PC-9 (cell line): ENCODE measurements at regions not wholly inside any gene's neighbourhood (a gene's known extent, or its start where the extent isn't known, plus 50 kb on each side); places are given as distances from the start of the nearest gene placed in this dataset.

Experiments used
- EZH2 ChIP-seq: fragments of 200-600 bp; sonication (generic); IDR thresholded peaks from 2 replicates; pipeline ENCODE4 v1.8.0; 2017; ENCODE audit warnings: antibody characterized with exemption, low read depth
- TF ChIP-seq, protein P1 (sequence below): fragments of 200-600 bp; sonication (generic); conservative IDR thresholded peaks from 2 replicates; pipeline ENCODE4 v1.6.1; 2017; ENCODE audit warnings: mixed run types, antibody characterized with exemption, mild to moderate bottlenecking, moderate library complexity

GRCh38 chrX:11944501-11944900 is 186.5 kb downstream of the MSL3 start:
- TF ChIP-seq, protein P1, sequence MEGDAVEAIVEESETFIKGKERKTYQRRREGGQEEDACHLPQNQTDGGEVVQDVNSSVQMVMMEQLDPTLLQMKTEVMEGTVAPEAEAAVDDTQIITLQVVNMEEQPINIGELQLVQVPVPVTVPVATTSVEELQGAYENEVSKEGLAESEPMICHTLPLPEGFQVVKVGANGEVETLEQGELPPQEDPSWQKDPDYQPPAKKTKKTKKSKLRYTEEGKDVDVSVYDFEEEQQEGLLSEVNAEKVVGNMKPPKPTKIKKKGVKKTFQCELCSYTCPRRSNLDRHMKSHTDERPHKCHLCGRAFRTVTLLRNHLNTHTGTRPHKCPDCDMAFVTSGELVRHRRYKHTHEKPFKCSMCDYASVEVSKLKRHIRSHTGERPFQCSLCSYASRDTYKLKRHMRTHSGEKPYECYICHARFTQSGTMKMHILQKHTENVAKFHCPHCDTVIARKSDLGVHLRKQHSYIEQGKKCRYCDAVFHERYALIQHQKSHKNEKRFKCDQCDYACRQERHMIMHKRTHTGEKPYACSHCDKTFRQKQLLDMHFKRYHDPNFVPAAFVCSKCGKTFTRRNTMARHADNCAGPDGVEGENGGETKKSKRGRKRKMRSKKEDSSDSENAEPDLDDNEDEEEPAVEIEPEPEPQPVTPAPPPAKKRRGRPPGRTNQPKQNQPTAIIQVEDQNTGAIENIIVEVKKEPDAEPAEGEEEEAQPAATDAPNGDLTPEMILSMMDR = no peak; the same call in 1 of the 2 replicates
- no peak for TF ChIP-seq EZH2
